ENCODE measurements at regions not wholly inside any gene's neighbourhood (a gene's known extent, or its start where the extent isn't known, plus 50 kb on each side); places are given as distances from the start of the nearest gene placed in this dataset.
"Not testable (repeated sequence)": the region's sequence is repeated elsewhere in the genome, so short reads cannot be mapped to it uniquely, and the experiment has no call there.

DNA sequence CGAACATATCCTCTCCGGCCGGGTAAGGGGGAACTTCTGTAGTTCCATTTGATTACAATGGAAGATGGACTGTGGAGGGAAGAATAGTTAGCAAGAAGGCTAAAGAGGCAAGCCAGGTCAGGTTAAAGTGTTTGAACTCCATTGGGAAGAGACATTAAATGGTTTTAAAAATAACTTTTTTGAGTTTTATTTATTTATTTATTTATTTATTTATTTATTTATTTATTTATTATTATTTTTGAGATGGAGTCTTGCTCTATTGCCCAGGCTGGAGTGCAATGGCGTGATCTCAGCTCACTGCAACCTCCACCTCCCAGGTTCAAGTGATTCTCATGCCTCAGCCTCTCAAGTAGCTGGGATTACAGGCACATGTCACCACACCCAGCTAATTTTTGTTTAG is 441.9 kb downstream of the TOX3 start:
- not testable (repeated sequence) for DNase-seq (ENCODE audit: low read depth in 2 of 2)

DNA sequence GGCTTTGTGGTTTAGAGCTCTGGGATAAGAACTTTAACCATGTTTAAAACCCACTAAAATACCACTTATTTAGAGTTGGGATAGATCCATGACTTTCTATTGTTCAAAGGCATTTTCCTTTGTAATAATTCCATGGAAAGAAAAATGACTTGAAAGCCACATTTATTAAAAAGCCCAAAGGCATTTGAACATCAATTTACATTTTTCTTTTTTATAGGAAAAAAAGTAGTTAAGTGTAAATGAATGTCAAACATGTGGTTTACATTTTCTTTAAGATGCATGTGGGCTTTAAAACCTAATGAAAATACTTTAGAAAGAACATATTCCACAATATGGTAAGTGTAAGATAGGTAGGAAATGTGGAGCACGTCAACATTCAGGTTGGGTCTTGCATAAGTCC is 443.2 kb downstream of the TOX3 start:
- no peak for DNase-seq (ENCODE audit: low read depth in 2 of 2)

DNA sequence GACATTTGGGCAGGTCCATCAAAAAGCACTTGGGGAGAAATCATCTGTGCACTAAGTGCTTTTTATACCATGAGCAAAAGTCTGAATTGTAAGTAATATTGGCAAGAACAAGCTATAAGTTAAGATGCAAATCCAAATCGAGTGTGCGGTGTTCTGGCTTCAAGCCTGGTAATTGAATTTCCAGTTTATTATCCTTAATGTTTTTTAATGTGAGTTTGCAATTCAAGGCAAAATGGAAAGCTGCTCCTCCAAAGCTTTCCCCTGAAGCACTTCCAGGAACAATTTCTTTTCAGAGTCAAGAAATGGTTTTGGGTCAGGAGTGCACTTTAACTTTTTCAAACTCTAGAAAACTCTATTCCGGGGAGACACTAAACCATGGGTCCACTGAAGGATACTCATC is 445.7 kb downstream of the TOX3 start:
- DNase-seq (ENCODE audit: low read depth in 2 of 2) = no peak

DNA sequence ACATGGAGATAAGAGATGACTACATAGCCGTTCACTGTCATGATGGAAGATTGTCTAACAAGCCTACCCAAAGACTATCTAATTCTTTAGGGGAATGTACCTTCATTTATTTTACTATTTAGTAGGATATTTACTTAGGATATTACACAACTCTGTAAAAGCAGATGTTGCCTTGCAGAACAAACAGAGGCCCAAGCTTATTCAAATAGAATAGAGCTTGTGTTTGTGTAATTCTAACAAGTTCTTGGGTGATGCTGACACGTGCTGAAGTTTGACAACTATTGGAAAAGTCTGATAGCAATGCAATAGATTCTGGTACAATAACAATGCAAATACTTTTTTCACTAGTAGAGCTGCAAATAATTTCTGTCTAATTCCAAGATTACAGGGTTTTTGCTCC is 447.6 kb downstream of the TOX3 start:
- DNase-seq (ENCODE audit: low read depth in 2 of 2) = no peak

DNA sequence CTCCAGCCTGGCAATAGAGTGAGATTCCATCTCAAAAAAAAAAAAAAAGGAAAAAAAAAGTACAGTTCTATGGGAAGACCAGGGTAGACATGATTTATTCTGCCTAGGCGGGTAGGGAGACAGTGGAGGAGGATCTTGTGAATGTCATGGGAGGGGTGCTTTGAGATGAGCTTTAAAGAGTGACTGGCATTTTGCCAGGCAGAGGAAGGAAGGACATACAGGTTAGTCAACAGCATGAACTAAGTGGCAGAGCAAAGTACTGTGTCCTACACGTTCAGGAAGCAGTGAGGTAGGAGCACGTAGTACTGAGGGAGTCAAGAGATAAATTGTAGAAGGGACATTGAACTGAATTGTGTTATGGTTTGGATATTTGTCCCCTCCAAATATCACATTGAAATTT is 451.5 kb downstream of the TOX3 start:
- no peak for DNase-seq (ENCODE audit: low read depth in 2 of 2)

DNA sequence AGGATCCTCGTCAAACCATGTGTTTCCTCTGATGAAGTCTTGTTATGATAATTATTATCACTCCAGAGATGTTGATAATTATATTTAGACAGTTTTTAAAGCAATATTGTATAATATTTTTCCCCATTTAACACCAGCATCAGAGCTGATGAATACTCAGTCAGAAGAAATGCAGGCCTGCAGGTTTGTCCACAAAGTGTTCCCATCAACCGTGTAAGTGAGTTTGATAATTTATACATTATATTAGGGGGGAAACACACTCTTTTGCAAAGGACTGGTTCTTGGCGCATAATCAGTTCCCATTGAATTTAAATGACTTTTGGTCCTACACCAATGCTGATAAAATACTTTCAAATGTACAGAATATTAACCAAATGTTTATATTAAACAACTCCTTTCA is 454.8 kb downstream of the TOX3 start:
- no peak for DNase-seq (ENCODE audit: low read depth in 2 of 2)

DNA sequence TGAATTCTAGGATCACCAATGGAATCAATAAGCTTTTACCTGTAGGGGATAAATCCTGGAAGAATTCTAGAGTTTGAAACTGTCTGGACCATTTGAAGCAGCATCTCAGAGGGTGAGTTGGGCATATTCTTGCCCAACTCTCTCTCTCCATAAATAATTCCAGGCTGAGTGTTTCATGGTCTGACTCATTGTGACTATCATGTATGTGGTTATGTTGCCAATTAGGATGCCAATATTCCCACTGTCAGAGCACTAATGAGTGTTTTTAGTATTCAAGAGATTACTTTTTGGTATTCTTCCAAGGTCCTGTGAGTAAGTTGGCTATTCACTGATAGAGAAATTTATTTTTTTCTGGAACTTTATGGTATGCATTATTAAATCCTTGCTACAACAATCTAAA is 456.9 kb downstream of the TOX3 start:
- DNase-seq (ENCODE audit: low read depth in 2 of 2) = no peak

DNA sequence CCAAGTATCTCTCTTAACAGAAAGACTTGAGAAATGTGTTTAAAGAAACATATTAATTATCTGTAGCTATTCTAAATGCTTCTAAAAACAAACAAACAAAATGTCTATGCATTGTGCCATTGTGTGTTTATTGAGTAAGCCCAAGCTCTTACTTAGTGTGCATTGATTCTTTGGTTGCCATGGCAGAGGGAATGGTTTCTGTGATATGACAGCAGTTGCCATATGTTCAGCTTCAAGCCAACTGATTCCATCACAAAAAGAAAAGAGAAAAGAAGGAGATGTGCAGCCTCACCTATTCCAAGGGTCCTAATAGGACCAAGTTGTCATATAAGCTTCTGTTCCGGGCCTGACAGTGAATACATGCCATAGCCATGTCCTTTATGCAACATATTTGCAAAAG is 457.5 kb downstream of the TOX3 start:
- no peak for DNase-seq (ENCODE audit: low read depth in 2 of 2)

DNA sequence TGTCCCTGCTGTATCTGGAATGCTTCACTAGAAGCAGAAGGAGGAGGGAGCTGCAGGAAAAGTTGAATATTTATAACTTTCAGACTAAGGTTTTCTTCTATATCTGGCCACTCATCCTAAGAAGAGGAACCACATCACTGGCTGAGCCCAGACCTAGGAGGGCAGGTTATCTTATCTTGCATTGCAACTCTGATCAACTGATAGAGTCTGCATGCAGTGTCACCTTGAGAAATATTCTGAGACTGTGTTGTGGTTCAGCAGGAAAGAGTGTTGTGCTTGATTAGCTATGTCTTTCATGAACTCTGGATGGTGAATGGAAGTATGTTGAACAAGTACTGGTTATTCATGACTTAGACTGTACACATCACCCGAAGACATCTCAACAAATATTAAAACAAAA is 460.0 kb downstream of the TOX3 start:
- DNase-seq (ENCODE audit: low read depth in 2 of 2) = no peak

DNA sequence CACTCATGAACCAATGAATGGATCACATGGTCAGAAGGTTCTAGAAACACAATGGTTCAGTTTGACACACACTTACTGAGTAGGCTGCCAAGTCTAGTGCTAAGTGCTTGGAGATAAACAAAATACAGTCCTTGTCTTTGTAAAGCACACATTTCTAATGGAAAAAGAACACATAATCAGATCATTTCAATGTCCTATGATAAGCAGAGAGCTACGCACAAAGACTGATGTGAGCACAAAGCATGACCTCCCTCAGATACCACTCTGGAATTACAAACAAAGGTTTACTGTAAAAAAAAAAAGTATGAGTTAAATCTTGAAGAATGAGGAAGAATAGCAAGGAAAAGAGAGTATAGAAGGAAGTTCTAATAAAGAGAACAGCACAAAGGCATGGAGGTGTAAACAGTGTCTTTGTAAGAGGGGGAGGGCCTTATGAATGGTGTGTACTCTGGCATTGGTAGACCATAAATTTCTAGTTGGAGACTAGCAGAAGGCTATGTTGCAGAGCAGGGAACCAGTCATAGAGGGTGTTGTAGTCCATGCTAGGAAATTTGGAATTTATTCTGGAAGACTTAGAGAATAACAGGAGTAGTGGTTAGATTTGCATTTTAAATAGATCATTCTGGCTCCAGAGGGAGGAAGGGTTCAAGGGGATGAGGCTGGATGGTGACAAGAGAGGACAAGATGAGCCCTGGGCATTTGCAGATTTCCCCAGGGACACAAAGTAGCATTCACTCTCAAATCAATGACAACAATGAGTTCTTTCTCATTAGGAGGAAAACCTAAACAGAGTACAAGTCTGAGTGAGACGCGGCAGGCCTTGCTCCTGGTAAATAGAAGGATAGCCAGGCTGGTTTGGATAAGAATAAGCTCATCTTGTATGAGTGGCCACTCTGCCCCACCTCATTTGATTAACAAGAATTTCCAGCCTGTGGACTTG is 468.0 kb downstream of the TOX3 start:
- no peak for DNase-seq (ENCODE audit: low read depth in 2 of 2)

DNA sequence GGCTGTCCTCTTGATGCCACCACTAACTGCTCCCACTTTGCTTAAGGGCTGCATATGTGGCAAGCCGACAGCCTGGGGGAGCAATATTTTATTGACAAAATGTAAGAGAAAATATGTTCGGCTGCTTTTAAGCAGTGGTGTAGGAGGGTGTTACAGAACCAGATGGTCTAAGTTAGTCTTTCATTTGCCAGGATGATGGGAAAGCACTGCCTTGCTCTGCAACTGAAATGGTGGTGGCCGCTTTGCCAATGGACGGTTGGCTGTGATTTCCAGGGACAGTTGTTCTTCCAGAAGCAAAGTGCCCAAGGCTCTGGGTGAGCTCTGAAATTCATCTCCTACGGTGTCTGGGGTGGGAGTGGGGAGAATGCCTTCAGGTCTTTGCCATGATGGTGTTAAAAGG is 469.3 kb downstream of the TOX3 start:
- no peak for DNase-seq (ENCODE audit: low read depth in 2 of 2)

DNA sequence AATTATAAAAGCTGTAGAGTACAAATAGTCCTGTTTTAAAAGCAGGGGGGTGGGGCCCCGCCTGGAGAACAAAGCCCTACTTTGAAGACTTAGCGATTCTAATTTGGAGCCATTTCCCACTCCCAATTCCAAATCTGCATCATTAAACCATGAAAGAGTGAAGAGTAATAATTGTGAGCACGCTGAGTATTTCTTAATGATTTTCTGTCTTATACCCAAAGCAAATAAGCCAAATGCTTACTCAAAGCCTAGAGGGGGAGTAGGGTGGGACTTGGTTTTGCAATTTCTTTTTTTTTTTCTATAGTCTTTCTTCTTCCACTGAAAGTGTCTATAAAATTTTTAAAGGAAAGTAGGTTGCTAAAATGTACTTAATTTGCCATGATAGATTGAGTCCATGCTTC is 470.1 kb downstream of the TOX3 start:
- DNase-seq (ENCODE audit: low read depth in 2 of 2) = no peak

DNA sequence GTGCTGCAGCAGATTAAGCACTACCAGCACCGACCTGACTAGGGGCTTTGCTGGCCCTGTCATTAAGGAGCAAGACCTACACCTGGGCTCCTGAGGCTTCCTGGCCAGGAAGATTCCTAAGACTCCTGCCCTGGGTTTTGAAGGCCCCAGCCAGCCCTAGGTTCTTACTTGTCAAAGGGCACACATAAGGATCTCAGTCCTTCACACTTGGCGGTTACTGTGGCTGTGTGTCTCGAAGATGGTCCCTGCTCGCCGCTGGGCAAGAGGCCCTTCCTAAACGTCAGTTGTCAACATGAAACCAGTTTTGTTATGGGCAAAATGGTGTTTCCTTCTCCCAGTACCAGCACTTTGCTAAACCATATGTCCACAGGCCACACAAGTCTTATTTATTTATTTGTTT is 470.6 kb downstream of the TOX3 start:
- DNase-seq (ENCODE audit: low read depth in 2 of 2) = no peak

DNA sequence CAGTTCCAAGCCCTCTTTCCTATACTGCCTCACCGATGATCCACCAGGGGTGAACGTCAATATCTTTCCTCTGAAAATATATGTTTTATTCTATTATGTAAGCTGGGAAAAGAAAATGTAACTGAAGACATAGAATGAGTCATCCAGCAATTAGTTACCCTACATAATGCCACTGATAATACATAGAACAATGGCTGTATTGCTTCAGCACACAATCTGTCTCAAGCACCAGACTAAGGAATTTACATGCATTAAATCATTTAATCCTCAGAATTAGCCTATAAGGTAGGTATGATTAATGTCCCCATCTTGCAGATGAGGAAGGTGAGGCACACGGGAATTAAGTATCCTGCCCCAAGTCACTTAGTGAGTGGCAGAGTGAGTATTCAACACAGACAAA is 472.8 kb downstream of the TOX3 start:
- no peak for DNase-seq (ENCODE audit: low read depth in 2 of 2)

DNA sequence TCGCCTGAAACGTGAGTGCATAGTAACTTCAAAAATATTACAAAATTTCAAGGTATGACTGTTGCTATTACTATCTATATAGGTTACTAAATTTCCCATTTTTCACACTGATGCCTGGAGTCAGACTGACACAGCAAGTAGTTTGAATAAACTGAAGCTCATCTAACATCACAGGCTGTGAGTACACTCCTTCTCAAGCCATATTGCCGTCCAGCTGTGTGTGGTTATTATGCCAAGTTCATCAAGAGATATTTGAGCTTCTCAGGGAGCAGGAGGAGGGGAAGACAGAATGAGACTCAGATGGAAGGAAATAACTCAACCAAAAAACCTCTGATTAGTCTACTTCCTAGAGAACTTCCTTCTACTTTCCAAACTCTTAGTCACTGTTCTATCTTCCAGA is 473.9 kb downstream of the TOX3 start:
- DNase-seq (ENCODE audit: low read depth in 2 of 2) = no peak

DNA sequence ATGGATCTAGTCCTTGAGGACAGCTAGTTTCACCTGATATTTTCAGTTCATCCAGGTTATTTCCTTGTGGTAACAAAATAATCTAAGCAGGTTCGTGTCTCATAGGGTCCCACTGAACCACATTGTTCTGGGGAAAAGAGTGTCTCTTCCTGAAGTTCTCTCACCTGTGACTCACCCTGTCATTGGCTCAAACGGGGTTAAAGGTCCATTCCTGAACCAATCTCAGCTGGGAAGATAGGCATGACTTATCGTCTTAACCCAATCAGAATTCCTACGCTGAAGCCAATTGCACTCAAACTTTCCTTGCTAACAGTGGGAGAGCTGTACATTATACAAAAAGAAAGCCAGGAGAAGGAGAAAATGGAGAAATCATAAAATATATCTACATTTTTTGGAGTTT is 475.8 kb downstream of the TOX3 start:
- DNase-seq (ENCODE audit: low read depth in 2 of 2) = no peak

DNA sequence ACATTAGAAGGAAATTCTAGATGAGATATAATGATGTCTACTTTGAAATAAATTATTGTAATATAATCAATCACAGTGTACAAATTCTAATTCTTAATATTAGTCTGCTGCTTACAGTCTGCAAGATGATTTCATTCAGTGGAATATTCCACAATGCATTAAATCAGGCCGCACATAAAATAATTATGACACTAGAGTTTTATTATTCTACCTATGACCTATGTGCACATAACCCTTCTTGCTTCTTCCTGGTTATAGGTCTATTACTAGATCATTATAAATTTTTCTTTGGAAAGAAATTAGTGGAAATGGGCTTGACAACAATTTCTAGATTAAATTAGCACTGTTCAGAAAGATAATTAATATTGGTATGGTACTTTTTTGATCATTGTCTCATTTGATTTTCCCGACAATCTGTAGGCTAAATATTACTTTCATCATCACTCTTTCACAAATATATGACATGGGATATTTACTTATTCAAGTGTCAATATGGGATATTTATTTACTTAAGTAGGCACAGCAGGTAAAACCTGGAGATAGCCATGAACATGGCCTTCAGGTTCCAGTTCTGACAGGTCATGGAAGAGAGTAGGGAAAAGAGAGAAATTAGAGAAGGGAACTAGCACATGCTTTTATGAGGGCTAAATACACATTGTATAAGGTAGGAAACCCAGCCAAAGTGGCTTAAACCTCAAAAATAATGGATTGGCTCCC is 476.4 kb downstream of the TOX3 start:
- no peak for DNase-seq (ENCODE audit: low read depth in 2 of 2)

DNA sequence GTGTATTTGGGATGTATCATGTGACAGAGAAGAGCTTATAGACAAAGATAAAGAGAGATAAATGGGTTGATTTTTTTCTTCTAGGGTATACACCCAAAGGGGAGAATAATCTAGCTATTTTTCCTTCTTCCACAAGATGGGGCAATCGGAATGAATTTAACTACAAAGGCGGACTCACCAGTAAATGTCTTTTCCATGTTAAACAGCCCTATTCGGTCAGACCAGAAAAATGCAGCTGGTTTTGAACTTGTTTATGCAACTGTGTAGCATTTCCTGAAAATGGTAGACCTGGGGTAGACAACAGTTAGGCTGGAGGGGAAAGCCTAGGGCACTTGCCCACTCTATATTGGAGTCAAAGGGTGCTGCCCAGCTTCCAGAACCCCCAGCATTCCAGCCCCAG is 477.1 kb downstream of the TOX3 start:
- no peak for DNase-seq (ENCODE audit: low read depth in 2 of 2)

DNA sequence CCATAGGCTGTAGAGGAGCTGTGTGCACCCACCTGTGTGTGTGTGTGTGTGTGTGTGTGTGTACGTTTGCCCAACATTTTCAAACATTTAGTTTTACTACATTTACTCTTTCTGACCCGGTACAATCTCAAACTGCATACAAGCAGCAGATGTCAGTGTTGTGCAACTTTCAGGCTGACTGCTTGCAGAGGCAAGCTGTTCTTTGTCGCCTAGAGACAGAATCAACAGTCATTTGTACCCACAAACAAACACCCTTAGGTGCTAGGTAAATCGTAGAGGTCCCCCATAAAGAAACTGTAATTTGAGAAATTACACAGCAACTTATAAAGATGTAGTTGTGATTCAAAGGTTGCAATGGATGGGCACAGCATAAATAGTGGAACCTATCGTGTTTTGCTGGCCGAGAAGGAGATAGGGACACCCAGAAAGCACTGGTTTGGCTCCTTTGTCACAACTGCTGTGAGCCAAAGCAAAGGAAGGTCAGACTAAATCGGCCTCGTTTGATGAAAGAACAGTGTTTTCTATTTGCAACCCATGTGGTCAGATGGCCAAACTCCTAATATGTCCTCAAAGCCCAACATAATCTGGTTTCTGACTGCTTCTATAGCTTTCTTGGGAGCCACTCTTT is 478.4 kb downstream of the TOX3 start:
- no peak for DNase-seq (ENCODE audit: low read depth in 2 of 2)

DNA sequence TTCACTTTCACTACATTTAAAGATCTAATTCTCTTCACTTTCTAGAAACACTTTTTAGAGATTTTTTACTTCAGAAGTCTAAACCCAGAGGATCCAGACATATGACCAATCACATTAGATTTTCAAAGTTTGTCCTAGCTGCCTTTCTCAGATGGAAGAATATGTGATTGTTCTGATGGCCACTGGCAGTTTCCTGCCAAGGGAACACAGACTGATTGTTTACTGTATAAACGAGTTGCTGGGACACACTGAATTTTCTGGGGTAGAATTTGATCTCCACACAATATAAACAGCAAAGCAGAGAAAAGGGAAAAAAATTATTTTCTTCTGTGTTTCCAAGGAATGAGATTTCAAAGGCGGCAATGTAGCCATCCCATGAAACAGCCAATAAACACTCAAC is 480.0 kb downstream of the TOX3 start:
- no peak for DNase-seq (ENCODE audit: low read depth in 2 of 2)

DNA sequence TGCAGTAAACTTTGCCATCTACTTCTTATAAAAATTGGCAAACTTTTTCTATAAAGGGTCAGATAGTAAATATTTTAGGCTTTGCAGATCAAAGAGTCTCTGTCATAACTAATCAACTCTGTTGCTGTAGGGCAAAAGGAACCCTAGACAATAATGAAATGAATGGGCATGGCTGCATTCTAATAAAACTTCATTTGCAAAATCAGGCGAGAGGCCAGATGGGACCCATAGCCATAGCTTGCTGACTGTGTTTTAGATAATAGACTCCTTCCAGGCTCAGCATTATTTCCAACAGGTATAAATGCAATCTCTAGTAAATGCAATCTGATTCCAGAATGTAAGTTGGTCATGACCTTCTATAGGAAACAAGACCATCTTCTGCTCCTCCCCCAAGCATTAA is 490.7 kb downstream of the TOX3 start:
- DNase-seq (ENCODE audit: low read depth in 2 of 2) = no peak

DNA sequence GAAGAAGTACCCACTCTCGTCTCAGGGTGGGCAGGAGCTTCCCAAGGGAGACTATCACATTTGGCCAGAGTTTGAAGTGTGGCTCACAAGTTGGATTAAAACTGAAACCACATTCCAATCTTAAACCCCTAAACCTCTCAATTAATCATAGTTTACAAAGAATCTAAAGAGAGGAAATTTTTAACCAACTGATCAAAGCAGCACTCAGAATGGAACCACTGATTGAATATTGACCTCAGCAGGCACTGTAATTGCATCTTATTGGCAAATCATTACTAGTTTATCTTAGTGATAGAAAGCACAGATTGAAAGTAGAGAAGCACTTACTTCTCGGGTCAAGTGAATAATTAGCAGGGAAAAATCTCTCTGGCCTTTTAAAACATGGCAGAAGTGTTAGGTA is 491.6 kb downstream of the TOX3 start:
- DNase-seq (ENCODE audit: low read depth in 2 of 2) = no peak

DNA sequence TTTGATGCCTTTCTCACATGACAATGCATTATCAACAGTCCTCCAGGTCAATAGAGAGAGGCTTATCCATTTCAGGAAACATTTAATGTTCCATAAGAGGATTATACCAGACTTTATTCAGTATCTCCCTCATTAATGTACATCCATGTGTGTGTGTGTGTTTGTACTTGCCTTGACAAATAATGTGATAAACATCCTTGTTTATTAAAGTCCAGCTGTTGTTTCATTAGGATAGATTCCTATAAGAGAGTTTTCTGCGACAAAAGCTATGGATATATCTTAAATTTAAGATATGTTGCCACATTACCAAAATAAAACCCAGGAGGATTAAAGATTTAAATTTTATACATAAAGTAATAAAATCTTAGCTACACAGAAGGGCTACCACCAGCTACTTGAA is 492.6 kb downstream of the TOX3 start:
- DNase-seq (ENCODE audit: low read depth in 2 of 2) = no peak

All from fibroblast of skin of left biceps (primary cell).